HepG2 (cell line): ENCODE measurements at regions not wholly inside any gene's neighbourhood (a gene's known extent, or its start where the extent isn't known, plus 50 kb on each side); places are given as distances from the start of the nearest gene placed in this dataset.

Experiments
- ATAC-seq: fragments of 200-7000 bp; cut with Tn5 transposase; 3 replicates; pipeline ENCODE4 v1.9.1; 2020; ENCODE audit warnings: mild to moderate bottlenecking, moderate library complexity
- BruUV-seq: library from RNA; stranded (reverse); fragments of 400-500 nt; replicated peaks from 2 replicates; lab custom pipeline; 2021; lab: Mats Ljungman, UMichigan
- CTCF ChIA-PET: fragments of 300-600 bp; formaldehyde crosslinking; extraction: SDS; loops from one replicate; lab custom pipeline; 2021; ENCODE audit warnings: low total read pairs, inconsistent platforms, low intra/inter-chr PET ratio; lab: Yijun Ruan, JAX
- POLR2A ChIA-PET: fragments of 350-600 bp; sonication (Branson Sonifier 250); formaldehyde crosslinking; loops from one replicate; lab custom pipeline; 2020; ENCODE audit warnings: antibody characterized with exemption, inconsistent platforms; lab: Yijun Ruan, JAX
- DNase-seq: peaks from one replicate; pipeline ENCODE4 v3.0.0-alpha.2; 2015; ENCODE audit warnings: low spot score
- FAIRE-seq: peaks from 3 replicates; lab custom pipeline; 2011; peaks lifted over from hg19 to GRCh38; lab: Jason Lieb, UNC
- H2AFZ ChIP-seq: one replicate; pipeline ENCODE4 v1.6.1; 2011; ENCODE audit warnings: low read length, inconsistent platforms
- H3K27ac ChIP-seq: fragments of 300-600 bp; 3 replicates; pipeline ENCODE4 v1.8.0; 2011; ENCODE audit warnings: mixed run types, mild to moderate bottlenecking, mixed read lengths, low read length, inconsistent platforms; ENCODE audit not compliant: insufficient read depth; ENCODE audit errors: extremely low read length
- H3K27me3 ChIP-seq, 2 experiments: fragments of 200-600 bp in 1 of 2; 2 replicates in 1 of 2; 3 replicates in 1 of 2; pipeline versions ENCODE4 v1.6.0 to v1.8.0; 2011; ENCODE audit warnings: low read length in 2 of 2, mild to moderate bottlenecking in 2 of 2, moderate library complexity in 2 of 2, inconsistent platforms in 1 of 2; ENCODE audit not compliant: insufficient read depth in 2 of 2, control insufficient read depth in 1 of 2
- H3K36me3 ChIP-seq, 2 experiments: fragments of 200-600 bp in 1 of 2; replicated peaks in 1 of 2; 2 replicates in 1 of 2; 3 replicates in 1 of 2; pipeline versions ENCODE4 v1.5.1 to v1.8.0; 2011; ENCODE audit warnings: low read length in 2 of 2, inconsistent platforms in 1 of 2; ENCODE audit not compliant: insufficient read depth in 2 of 2, control insufficient read depth in 1 of 2
- H3K4me1 ChIP-seq: 2 replicates; pipeline ENCODE4 v1.5.1; 2012; ENCODE audit warnings: low read length, inconsistent platforms; ENCODE audit not compliant: insufficient read depth
- H3K4me2 ChIP-seq: 2 replicates; pipeline ENCODE4 v1.6.0; 2011; ENCODE audit warnings: low read depth, low read length, inconsistent platforms
- H3K4me3 ChIP-seq, 3 experiments: fragments of 200-600 bp in 1 of 3; sonication (generic), shearing (Covaris generic) in 1 of 3; replicated peaks in 1 of 3; 2 replicates each; pipeline ENCODE4 v1.5.1; 2011 to 2016; ENCODE audit warnings: low read length in 3 of 3, inconsistent platforms in 2 of 3, low read depth in 2 of 3, mild to moderate bottlenecking in 2 of 3, control low read depth in 1 of 3, mixed read lengths in 1 of 3; ENCODE audit not compliant: insufficient read depth in 1 of 3
- H3K79me2 ChIP-seq: one replicate; pipeline ENCODE4 v1.6.1; 2011; ENCODE audit warnings: low read length, inconsistent platforms; ENCODE audit not compliant: insufficient read depth
- H3K9ac ChIP-seq: 2 replicates; pipeline ENCODE4 v1.6.0; 2011; ENCODE audit warnings: mild to moderate bottlenecking, low read depth, low read length, inconsistent platforms; ENCODE audit not compliant: insufficient read depth
- H3K9me3 ChIP-seq: 2 replicates; pipeline ENCODE4 v1.5.1; 2012; ENCODE audit warnings: mild to moderate bottlenecking, low read length
- H4K20me1 ChIP-seq: 2 replicates; pipeline ENCODE4 v1.6.0; 2011; ENCODE audit warnings: inconsistent platforms, mild to moderate bottlenecking, low read length, moderate library complexity; ENCODE audit not compliant: insufficient read depth
- GPN1 ChIP-seq: sonication (generic); formaldehyde crosslinking; IDR thresholded peaks from 2 replicates; pipeline ENCODE4 v1.5.1; 2020; ENCODE audit warnings: missing genetic modification reagents, borderline replicate concordance
- XBP1 ChIP-seq: sonication (generic); formaldehyde crosslinking; IDR thresholded peaks from 2 replicates; pipeline ENCODE4 v1.5.0; 2020; ENCODE audit warnings: missing genetic modification reagents
- ZMYM3 ChIP-seq: sonication (generic); formaldehyde crosslinking; IDR thresholded peaks from 2 replicates; pipeline ENCODE4 v1.5.1; 2020; ENCODE audit warnings: mild to moderate bottlenecking, missing genetic modification reagents
- ZNF512 ChIP-seq: sonication (generic); formaldehyde crosslinking; IDR thresholded peaks from 2 replicates; pipeline ENCODE4 v1.4.0; 2020; ENCODE audit warnings: mild to moderate bottlenecking, missing genetic modification reagents
- ZNF768 ChIP-seq: sonication (generic); formaldehyde crosslinking; IDR thresholded peaks from 2 replicates; pipeline ENCODE4 v1.4.0; 2020; ENCODE audit warnings: missing genetic modification reagents
- ZNF891 ChIP-seq: sonication (generic); formaldehyde crosslinking; IDR thresholded peaks from 2 replicates; pipeline ENCODE4 v1.5.0; 2020; ENCODE audit warnings: mild to moderate bottlenecking, missing genetic modification reagents
- WGBS: methylation state at CpG from one replicate; pipeline ENCODE4 v1.1.6; 2017; ENCODE audit warnings: low lambda C conversion rate; 5-methylcytosine and 5-hydroxymethylcytosine counted together
- in situ Hi-C: cut with HindIII; loops from 2 replicates; pipeline ENCODE4 v1.10.0; 2017; ENCODE audit warnings: low pct_unique_long_range_greater_than_20kb; ENCODE audit not compliant: extremely low pct_ligation_motif_present
- intact Hi-C: fragments of 100-400 bp; cut with micrococcal nuclease; formaldehyde crosslinking; loops from one replicate; pipeline ENCODE4 v1.10.0; 2022; ENCODE audit not compliant: unreplicated experiment

- TF ChIP-seq XBP1, result no peak
- TF ChIP-seq ZNF768 (CRISPR knock-in tag), result peak; percentile 60
- TF ChIP-seq ZNF891 (CRISPR knock-in tag), result 0 out of 2 replicates have a peak, but pooled peaks have one; percentile 10
- no peak for TF ChIP-seq ZMYM3
- TF ChIP-seq GPN1 (CRISPR knock-in tag), result 0 out of 2 replicates have a peak, but pooled peaks have one; percentile 13
- no peak for TF ChIP-seq ZNF512 (CRISPR knock-in tag)
- BruUV-seq, result no TSS peak
- Histone ChIP-seq H3K4me1 (peaks cover 32% of the 10 kb centered on the region), H3K4me2 (no peak overlapping the region), H3K9me3 (no peaks in the 10 kb centered on the region), H4K20me1 (no peaks in the 10 kb centered on the region), H3K4me3 (no peak overlapping the region), H3K36me3 (no peaks in the 10 kb centered on the region), H3K27ac (no peak overlapping the region), H2AFZ (no peak overlapping the region), H3K79me2 (no peaks in the 10 kb centered on the region), H3K27me3 (no peaks in the 10 kb centered on the region), H3K9ac (no peak overlapping the region)
- no peak for DNase-seq
- ChIA-PET CTCF (no interaction called here), POLR2A (interaction anchor here (3.2 kb wide), 1 partner anchor 9 kb away, joined by 10 read pairs; no protein-coding TSS in a partner anchor)
- intact Hi-C loops, result no loop called here
- no peak for FAIRE-seq
- 95% methylated on average over 5 of the region's 5 CpGs for WGBS
- in situ Hi-C loops, result no loop called here
- ATAC-seq, result no peak
These were observed 121.5 kb downstream of the CEBPB start for GRCh38 chr20:50312002-50312681.
